DND-41 (cell line): ENCODE measurements at regions not wholly inside any gene's neighbourhood (a gene's known extent, or its start where the extent isn't known, plus 50 kb on each side); places are given as distances from the start of the nearest gene placed in this dataset.

Experiments used
- EZH2 ChIP-seq: IDR thresholded peaks from 3 replicates; pipeline ENCODE4 v1.6.1; 2012; ENCODE audit warnings: borderline replicate concordance, low read depth, mild to moderate bottlenecking, moderate library complexity, low read length, inconsistent platforms; ENCODE audit not compliant: severe bottlenecking
- TF ChIP-seq, protein P1 (sequence below): IDR thresholded peaks from 2 replicates; pipeline ENCODE4 v1.5.1; 2012; ENCODE audit warnings: borderline replicate concordance, low read length, moderate library complexity, mild to moderate bottlenecking; ENCODE audit not compliant: poor library complexity, severe bottlenecking; ENCODE audit errors: extremely low read depth

DNA sequence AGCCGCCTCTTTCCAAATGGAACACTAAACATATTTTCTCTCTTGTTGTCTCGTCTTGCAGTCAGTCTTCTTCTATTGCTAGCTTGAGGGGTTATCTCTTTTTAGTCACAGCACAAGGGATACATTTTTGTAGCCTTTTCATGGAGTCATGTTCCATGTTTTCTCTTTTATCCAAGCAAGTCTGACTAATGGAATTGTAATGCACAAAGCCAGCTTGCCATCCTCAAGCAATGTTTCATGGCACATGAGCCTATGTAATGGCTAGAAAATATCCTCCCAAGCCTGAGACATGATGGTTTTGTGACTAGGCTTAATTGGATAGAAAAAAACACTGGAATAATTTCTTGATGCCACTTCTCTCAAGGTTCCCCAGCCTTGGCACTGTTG is 414.6 kb upstream of the GOT2 start:
- TF ChIP-seq, protein P1, sequence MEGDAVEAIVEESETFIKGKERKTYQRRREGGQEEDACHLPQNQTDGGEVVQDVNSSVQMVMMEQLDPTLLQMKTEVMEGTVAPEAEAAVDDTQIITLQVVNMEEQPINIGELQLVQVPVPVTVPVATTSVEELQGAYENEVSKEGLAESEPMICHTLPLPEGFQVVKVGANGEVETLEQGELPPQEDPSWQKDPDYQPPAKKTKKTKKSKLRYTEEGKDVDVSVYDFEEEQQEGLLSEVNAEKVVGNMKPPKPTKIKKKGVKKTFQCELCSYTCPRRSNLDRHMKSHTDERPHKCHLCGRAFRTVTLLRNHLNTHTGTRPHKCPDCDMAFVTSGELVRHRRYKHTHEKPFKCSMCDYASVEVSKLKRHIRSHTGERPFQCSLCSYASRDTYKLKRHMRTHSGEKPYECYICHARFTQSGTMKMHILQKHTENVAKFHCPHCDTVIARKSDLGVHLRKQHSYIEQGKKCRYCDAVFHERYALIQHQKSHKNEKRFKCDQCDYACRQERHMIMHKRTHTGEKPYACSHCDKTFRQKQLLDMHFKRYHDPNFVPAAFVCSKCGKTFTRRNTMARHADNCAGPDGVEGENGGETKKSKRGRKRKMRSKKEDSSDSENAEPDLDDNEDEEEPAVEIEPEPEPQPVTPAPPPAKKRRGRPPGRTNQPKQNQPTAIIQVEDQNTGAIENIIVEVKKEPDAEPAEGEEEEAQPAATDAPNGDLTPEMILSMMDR, result no peak
- TF ChIP-seq EZH2, result no peak
